HCT116 (cell line): ENCODE measurements at regions not wholly inside any gene's neighbourhood (a gene's known extent, or its start where the extent isn't known, plus 50 kb on each side); places are given as distances from the start of the nearest gene placed in this dataset.

Source experiments
- ATAC-seq: fragments of 200-7000 bp; cut with Tn5 transposase; 2 replicates; pipeline ENCODE4 v1.9.1; 2020; ENCODE audit warnings: mild to moderate bottlenecking, moderate library complexity
- BruUV-seq: library from RNA; stranded (reverse); fragments of 400-500 nt; replicated peaks from 2 replicates; lab custom pipeline; 2021; lab: Mats Ljungman, UMichigan
- CTCF ChIA-PET: fragments of 300-600 bp; sonication (Branson Sonifier 250); formaldehyde crosslinking; loops from one replicate; lab custom pipeline; 2021; ENCODE audit warnings: antibody characterized with exemption; lab: Charles Lee
- POLR2A ChIA-PET: fragments of 300-600, 350-600 bp; sonication (Branson Sonifier 250); formaldehyde crosslinking; loops from one replicate; lab custom pipeline; 2021; ENCODE audit warnings: antibody characterized with exemption; lab: Charles Lee
- RAD21 ChIA-PET, 2 experiments: fragments of 300-600 bp; sonication (Branson Sonifier 250); formaldehyde crosslinking; loops; one replicate each; lab custom pipeline; 2023; ENCODE audit warnings: low total read pairs in 2 of 2; ENCODE audit not compliant: uncharacterized antibody in 2 of 2, unreplicated experiment in 2 of 2, low non-redundant PET in 1 of 2; lab: Charles Lee
- DNase-seq: peaks from one replicate; pipeline ENCODE4 v3.0.0-alpha.2; 2010; ENCODE audit warnings: low read depth, low spot score
- H2AFZ ChIP-seq: fragments of 200-600 bp; shearing (Covaris generic), sonication (generic); 2 replicates; pipeline ENCODE4 v1.6.1; 2017; ENCODE audit warnings: low read depth, mixed run types, mixed read lengths, antibody characterized with exemption, low read length; ENCODE audit not compliant: poor library complexity, severe bottlenecking
- H3K27ac ChIP-seq: 2 replicates; pipeline ENCODE4 v1.5.1; 2012; ENCODE audit warnings: low read depth, low read length
- H3K27me3 ChIP-seq: fragments of 200-600 bp; sonication (generic); 2 replicates; pipeline ENCODE4 v1.6.1; 2016; ENCODE audit warnings: mixed run types, low read length, mixed read lengths; ENCODE audit not compliant: insufficient read depth
- H3K36me3 ChIP-seq, 2 experiments: fragments of 200-500 bp in 1 of 2; fragments of 200-600 bp in 1 of 2; sonication (Bioruptor generic) in 1 of 2; sonication (generic) in 1 of 2; 2 replicates each; pipeline versions ENCODE4 v1.5.1 to v1.6.1; 2014 to 2016; ENCODE audit warnings: low read length in 2 of 2, inconsistent platforms in 1 of 2, mixed read lengths in 1 of 2, mixed run types in 1 of 2; ENCODE audit not compliant: insufficient read depth in 2 of 2, control insufficient read depth in 1 of 2
- H3K4me1 ChIP-seq, 2 experiments: fragments of 200-600 bp in 1 of 2; sonication (generic) in 1 of 2; 2 replicates each; pipeline versions ENCODE4 v1.5.1 to v1.6.1; 2012 to 2017; ENCODE audit warnings: low read length in 2 of 2, inconsistent platforms in 1 of 2, mild to moderate bottlenecking in 1 of 2, mixed read lengths in 1 of 2, mixed run types in 1 of 2, moderate library complexity in 1 of 2; ENCODE audit not compliant: insufficient read depth in 2 of 2, control insufficient read depth in 1 of 2
- H3K4me2 ChIP-seq: fragments of 200-600 bp; sonication (generic); 2 replicates; pipeline ENCODE4 v1.6.1; 2017; ENCODE audit warnings: mixed run types, low read length, mixed read lengths
- H3K4me3 ChIP-seq, 2 experiments: fragments of 200-600 bp in 1 of 2; sonication (generic) in 1 of 2; replicated peaks in 1 of 2; 2 replicates each; pipeline ENCODE4 v1.5.1; 2011 to 2016; ENCODE audit warnings: low read length in 2 of 2, control low read depth in 1 of 2, low read depth in 1 of 2, mild to moderate bottlenecking in 1 of 2, mixed read lengths in 1 of 2, mixed run types in 1 of 2
- H3K79me2 ChIP-seq: fragments of 200-600 bp; sonication (generic); 2 replicates; pipeline ENCODE4 v1.6.1; 2017; ENCODE audit warnings: mild to moderate bottlenecking, mixed run types, low read length, moderate library complexity, mixed read lengths; ENCODE audit not compliant: insufficient read depth
- H3K9ac ChIP-seq: fragments of 200-600 bp; sonication (generic); 2 replicates; pipeline ENCODE4 v1.6.1; 2016; ENCODE audit warnings: low read length, mixed read lengths
- H3K9me2 ChIP-seq: fragments of 200-600 bp; sonication (generic), shearing (Covaris generic); 2 replicates; pipeline ENCODE4 v1.6.1; 2017; ENCODE audit warnings: mixed run types, mild to moderate bottlenecking, moderate library complexity; ENCODE audit not compliant: insufficient read depth
- H3K9me3 ChIP-seq, 2 experiments: fragments of 200-500 bp in 1 of 2; fragments of 200-600 bp in 1 of 2; sonication (Bioruptor generic) in 1 of 2; sonication (generic) in 1 of 2; 2 replicates each; pipeline ENCODE4 v1.6.1; 2014 to 2017; ENCODE audit warnings: low read length in 2 of 2, mixed read lengths in 2 of 2, inconsistent platforms in 1 of 2, low read depth in 1 of 2, mild to moderate bottlenecking in 1 of 2, mixed run types in 1 of 2, moderate library complexity in 1 of 2; ENCODE audit not compliant: control insufficient read depth in 1 of 2, insufficient read depth in 1 of 2
- H4K20me1 ChIP-seq: fragments of 200-600 bp; sonication (generic), shearing (Covaris generic); 2 replicates; pipeline ENCODE4 v1.6.1; 2017; ENCODE audit warnings: mixed run types, mild to moderate bottlenecking, moderate library complexity; ENCODE audit not compliant: insufficient read depth
- CBX3 ChIP-seq: IDR thresholded peaks from 2 replicates; pipeline ENCODE4 v1.6.1; 2012; ENCODE audit warnings: low read depth
- CEBPB ChIP-seq: IDR thresholded peaks from 2 replicates; pipeline ENCODE4 v1.6.1; 2012; ENCODE audit warnings: low read depth
- CTCF ChIP-seq, 3 experiments: fragments of 200-600 bp in 1 of 3; sonication (generic) in 1 of 3; IDR thresholded peaks in 2 of 3; conservative IDR thresholded peaks in 1 of 3; 2 replicates each; pipeline ENCODE4 v1.5.1; 2012 to 2017; ENCODE audit warnings: low read depth in 2 of 3, low read length in 2 of 3, antibody characterized with exemption in 1 of 3, borderline replicate concordance in 1 of 3, control low read depth in 1 of 3, mild to moderate bottlenecking in 1 of 3, mixed read lengths in 1 of 3, mixed run types in 1 of 3, moderate library complexity in 1 of 3; ENCODE audit not compliant: insufficient read depth in 1 of 3
- EGR1 ChIP-seq: IDR thresholded peaks from 2 replicates; pipeline ENCODE4 v1.6.1; 2012; ENCODE audit warnings: low read depth
- ELF1 ChIP-seq: IDR thresholded peaks from 2 replicates; pipeline ENCODE4 v1.6.1; 2012; ENCODE audit warnings: low read depth, borderline replicate concordance
- EZH2phosphoT487 ChIP-seq: fragments of 200-600 bp; IDR thresholded peaks from 2 replicates; pipeline ENCODE4 v1.6.1; 2018; ENCODE audit warnings: antibody characterized with exemption, borderline replicate concordance
- JUND ChIP-seq: IDR thresholded peaks from 2 replicates; pipeline ENCODE4 v1.6.1; 2012
- MAX ChIP-seq: IDR thresholded peaks from 2 replicates; pipeline ENCODE4 v1.6.1; 2012
- POLR2A ChIP-seq: IDR thresholded peaks from 2 replicates; pipeline ENCODE4 v1.7.0; 2011; ENCODE audit warnings: borderline replicate concordance; ENCODE audit not compliant: insufficient read depth, insufficient read length; ENCODE audit errors: extremely low read depth
- REST ChIP-seq: IDR thresholded peaks from 2 replicates; pipeline ENCODE4 v1.6.1; 2012; ENCODE audit warnings: low read depth
- SIN3A ChIP-seq: IDR thresholded peaks from 2 replicates; pipeline ENCODE4 v1.6.1; 2012; ENCODE audit warnings: low read depth
- SP1 ChIP-seq: IDR thresholded peaks from 2 replicates; pipeline ENCODE4 v1.6.1; 2012; ENCODE audit warnings: low read depth
- SRF ChIP-seq: IDR thresholded peaks from 2 replicates; pipeline ENCODE4 v1.6.1; 2012; ENCODE audit warnings: low read depth
- TCF7L2 ChIP-seq: IDR thresholded peaks from 2 replicates; pipeline ENCODE4 v1.7.0; 2011; ENCODE audit warnings: borderline replicate concordance, inconsistent platforms; ENCODE audit not compliant: insufficient read depth, insufficient read length; ENCODE audit errors: extremely low read depth
- YY1 ChIP-seq: IDR thresholded peaks from 2 replicates; pipeline ENCODE4 v1.6.1; 2011; ENCODE audit warnings: low read length, low read depth, moderate library complexity, mild to moderate bottlenecking; ENCODE audit not compliant: insufficient replicate concordance; ENCODE audit errors: extremely low read depth
- ZBTB33 ChIP-seq: IDR thresholded peaks from 2 replicates; pipeline ENCODE4 v1.6.1; 2011; ENCODE audit warnings: mild to moderate bottlenecking, low read length, moderate library complexity; ENCODE audit not compliant: insufficient replicate concordance; ENCODE audit errors: extremely low read depth
- intact Hi-C: fragments of 100-400 bp; cut with micrococcal nuclease; formaldehyde crosslinking; loops from 2 replicates; pipeline ENCODE4 v1.10.0; 2022

GRCh38 chr14:76287063-76287462 lies 88.9 kb upstream of the ESRRB start:
- DNase-seq, result no peak
- Histone ChIP-seq H3K27me3 (no peaks in the 10 kb centered on the region), H3K27ac (no peak overlapping the region), H4K20me1 (no peaks in the 10 kb centered on the region), H3K79me2 (no peaks in the 10 kb centered on the region), H3K9ac (no peak overlapping the region), H2AFZ (no peak overlapping the region), H3K36me3 (no peaks in the 10 kb centered on the region), H3K4me1 (no peaks in the 10 kb centered on the region), H3K4me3 (no peak overlapping the region), H3K9me3 (no peaks in the 10 kb centered on the region), H3K9me2 (no peaks in the 10 kb centered on the region), H3K4me2 (no peak overlapping the region)
- ChIA-PET CTCF (no interaction called here), POLR2A (no interaction called here), RAD21 (no interaction called here)
- no peak for ATAC-seq
- TF ChIP-seq SRF, result no peak
- TF ChIP-seq POLR2A, result no peak
- no peak for TF ChIP-seq JUND
- TF ChIP-seq TCF7L2, result no peak
- no peak for TF ChIP-seq MAX
- TF ChIP-seq EZH2phosphoT487, result no peak
- no peak for TF ChIP-seq ZBTB33
- TF ChIP-seq REST, result no peak
- TF ChIP-seq CTCF (IDR thresholded peaks at IDR 0.05 in 2 of 3, conservative IDR thresholded peaks at IDR 0.05 in 1 of 3; ENCODE audit: borderline replicate concordance in 1 of 3, insufficient read depth in 1 of 3, low read depth in 2 of 3, low read length in 2 of 3), result no peak
- no peak for TF ChIP-seq ELF1
- no peak for TF ChIP-seq SIN3A
- no peak for TF ChIP-seq EGR1
- no peak for TF ChIP-seq YY1
- no peak for TF ChIP-seq CEBPB
- no peak for TF ChIP-seq SP1
- no peak for TF ChIP-seq CBX3
- BruUV-seq, result no TSS peak
- intact Hi-C loops, result no loop called here
